GM19025 (cell line): ENCODE measurements at regions not wholly inside any gene's neighbourhood (a gene's known extent, or its start where the extent isn't known, plus 50 kb on each side); places are given as distances from the start of the nearest gene placed in this dataset.

Experiments used
- ATAC-seq: cut with Tn5 transposase; IDR thresholded peaks from one replicate; pipeline ENCODE4 v1.9.1; 2021; ENCODE audit warnings: mild to moderate bottlenecking, low read depth, moderate library complexity; ENCODE audit not compliant: unreplicated experiment

GRCh38 chr2:200131307-200131706 is 175.2 kb upstream of the SPATS2L start:
- no peak for ATAC-seq

GRCh38 chr2:200135082-200135481 is 171.4 kb upstream of the SPATS2L start:
- no peak for ATAC-seq

- no peak for ATAC-seq
These were observed 169.8 kb upstream of the SPATS2L start for GRCh38 chr2:200136655-200137054.

GRCh38 chr2:200137271-200137670 is 169.2 kb upstream of the SPATS2L start:
- no peak for ATAC-seq

GRCh38 chr2:200137691-200138090 is 168.8 kb upstream of the SPATS2L start:
- no peak for ATAC-seq

- ATAC-seq, result no peak
These were observed 167.9 kb upstream of the SPATS2L start for GRCh38 chr2:200138391-200139124.

GRCh38 chr2:200144571-200144970 is 161.9 kb upstream of the SPATS2L start:
- ATAC-seq, result no peak

- ATAC-seq, result no peak
These were observed 160.0 kb upstream of the SPATS2L start for GRCh38 chr2:200146501-200146900.

GRCh38 chr2:200147371-200147770 is 159.1 kb upstream of the SPATS2L start:
- no peak for ATAC-seq

- no peak for ATAC-seq
These were observed 158.1 kb upstream of the SPATS2L start for GRCh38 chr2:200148366-200148765.

- ATAC-seq, result no peak
These were observed 155.9 kb upstream of the SPATS2L start for GRCh38 chr2:200150411-200151086.

- ATAC-seq, result no peak
These were observed 150.8 kb upstream of the SPATS2L start for GRCh38 chr2:200155652-200156051.

- no peak for ATAC-seq
These were observed 150.2 kb upstream of the SPATS2L start for GRCh38 chr2:200156166-200156835.

GRCh38 chr2:200158647-200159356 is 147.7 kb upstream of the SPATS2L start:
- no peak for ATAC-seq

GRCh38 chr2:200159357-200159707 is 147.2 kb upstream of the SPATS2L start:
- ATAC-seq, result no peak

- no peak for ATAC-seq
These were observed 146.4 kb upstream of the SPATS2L start for GRCh38 chr2:200159829-200160781.

- ATAC-seq, result no peak
These were observed 145.0 kb upstream of the SPATS2L start for GRCh38 chr2:200161458-200161857.

GRCh38 chr2:200165687-200166086 is 140.8 kb upstream of the SPATS2L start:
- no peak for ATAC-seq

- no peak for ATAC-seq
These were observed 137.6 kb upstream of the SPATS2L start for GRCh38 chr2:200168641-200169555.
